Neural progenitor cell (in vitro differentiated cells): ENCODE measurements at regions not wholly inside any gene's neighbourhood (a gene's known extent, or its start where the extent isn't known, plus 50 kb on each side); places are given as distances from the start of the nearest gene placed in this dataset.

ENCODE experiments used
- DNase-seq: peaks from one replicate; pipeline ENCODE4 v3.0.0-alpha.2; 2016; ENCODE audit warnings: low spot score
- H2AFZ ChIP-seq: fragments of 200-600 bp; sonication (generic); replicated peaks from 2 replicates; pipeline ENCODE4 v1.6.1; 2016; ENCODE audit warnings: antibody characterized with exemption
- H3F3A ChIP-seq: fragments of 200-600 bp; sonication (generic); 2 replicates; pipeline ENCODE4 v1.6.1; 2016; ENCODE audit warnings: antibody characterized with exemption, low read depth
- H3K27ac ChIP-seq: fragments of 200-600 bp; sonication (generic); 2 replicates; pipeline ENCODE4 v1.5.1; 2016; ENCODE audit warnings: mild to moderate bottlenecking
- H3K27me3 ChIP-seq: fragments of 200-600 bp; sonication (generic); 2 replicates; pipeline ENCODE4 v1.6.1; 2016; ENCODE audit warnings: mild to moderate bottlenecking, moderate library complexity
- H3K36me3 ChIP-seq: fragments of 200-600 bp; sonication (generic); 2 replicates; pipeline ENCODE4 v1.5.1; 2016
- H3K4me1 ChIP-seq: fragments of 200-600 bp; sonication (generic); 2 replicates; pipeline ENCODE4 v1.6.1; 2016; ENCODE audit warnings: mixed run types
- H3K4me2 ChIP-seq: fragments of 200-600 bp; sonication (generic); 2 replicates; pipeline ENCODE4 v1.6.1; 2016
- H3K4me3 ChIP-seq: fragments of 200-600 bp; sonication (generic); 2 replicates; pipeline ENCODE4 v1.5.1; 2016
- H3K79me2 ChIP-seq: fragments of 200-600 bp; sonication (generic); 2 replicates; pipeline ENCODE4 v1.6.1; 2016; ENCODE audit warnings: low read depth
- H3K9ac ChIP-seq: fragments of 200-600 bp; sonication (generic); 2 replicates; pipeline ENCODE4 v1.6.1; 2016
- H3K9me3 ChIP-seq: fragments of 200-600 bp; sonication (generic); 2 replicates; pipeline ENCODE4 v1.5.1; 2016; ENCODE audit warnings: low read depth
- H4K20me1 ChIP-seq: fragments of 200-600 bp; sonication (generic); 2 replicates; pipeline ENCODE4 v1.6.1; 2016; ENCODE audit warnings: low read depth
- H3K27ac Mint-ChIP-seq: 3 replicates; pipeline ENCODE4 v1.8.0; 2021; ENCODE audit warnings: mixed read lengths
- H3K27me3 Mint-ChIP-seq: 2 replicates; pipeline ENCODE4 v1.8.0; 2022; ENCODE audit warnings: low read depth, mild to moderate bottlenecking, inconsistent platforms, moderate library complexity, mixed read lengths; ENCODE audit not compliant: insufficient read depth
- H3K36me3 Mint-ChIP-seq: 3 replicates; pipeline ENCODE4 v1.8.0; 2021; ENCODE audit warnings: mixed read lengths
- H3K4me1 Mint-ChIP-seq: 3 replicates; pipeline ENCODE4 v1.8.0; 2021; ENCODE audit warnings: mixed read lengths
- H3K4me3 Mint-ChIP-seq: 3 replicates; pipeline ENCODE4 v1.8.0; 2021; ENCODE audit warnings: mild to moderate bottlenecking, moderate library complexity, mixed read lengths
- H3K9me3 Mint-ChIP-seq: 3 replicates; pipeline ENCODE4 v1.8.0; 2020; ENCODE audit warnings: mixed read lengths
- EZH2 ChIP-seq: fragments of 200-600 bp; sonication (generic); IDR thresholded peaks from 2 replicates; pipeline ENCODE4 v1.6.1; 2017; ENCODE audit warnings: antibody characterized with exemption, mild to moderate bottlenecking, moderate library complexity
- EZH2phosphoT487 ChIP-seq: fragments of 200-600 bp; sonication (generic); IDR thresholded peaks from 2 replicates; pipeline ENCODE4 v1.6.1; 2017; ENCODE audit warnings: antibody characterized with exemption
- TF ChIP-seq, protein P1 (sequence below): fragments of 200-600 bp; sonication (generic); IDR thresholded peaks from 2 replicates; pipeline ENCODE4 v1.5.1; 2017; ENCODE audit warnings: antibody characterized with exemption, mild to moderate bottlenecking

DNA sequence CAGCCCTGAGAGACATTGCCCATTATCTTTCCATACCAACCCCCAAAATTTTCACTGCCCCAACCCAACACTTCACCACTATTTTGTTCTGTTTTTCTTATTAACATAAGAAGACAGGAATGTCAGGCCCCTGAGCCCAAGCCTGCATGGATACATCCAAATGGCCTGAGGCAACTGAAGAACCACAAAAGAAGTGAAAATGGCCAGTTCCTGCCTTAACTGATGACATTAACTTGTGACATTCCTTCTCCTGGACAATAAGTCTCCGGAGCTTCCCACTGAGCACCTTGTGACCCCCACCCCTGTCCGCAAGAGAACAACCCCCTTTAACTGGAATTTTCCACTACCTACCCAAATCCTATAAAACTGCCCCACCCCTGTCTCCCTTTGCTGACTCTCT is 1076.4 kb upstream of the GHITM start:
- no peaks in the 10 kb centered on the region for H4K20me1 ChIP-seq
- Mint-ChIP-seq H3K4me3 (no peak overlapping the region), H3K27me3 (peaks cover 2% of the 10 kb centered on the region), H3K27ac (no peak overlapping the region), H3K9me3 (peaks cover 4% of the 10 kb centered on the region), H3K4me1 (no peaks in the 10 kb centered on the region), H3K36me3 (no peaks in the 10 kb centered on the region)
- no peaks in the 10 kb centered on the region for H3K9me3 ChIP-seq
- no peak overlapping the region for H3K9ac ChIP-seq
- no peaks in the 10 kb centered on the region for H3K4me1 ChIP-seq
- no peaks in the 10 kb centered on the region for H3K79me2 ChIP-seq
- TF ChIP-seq EZH2, result no peak
- TF ChIP-seq, protein P1, sequence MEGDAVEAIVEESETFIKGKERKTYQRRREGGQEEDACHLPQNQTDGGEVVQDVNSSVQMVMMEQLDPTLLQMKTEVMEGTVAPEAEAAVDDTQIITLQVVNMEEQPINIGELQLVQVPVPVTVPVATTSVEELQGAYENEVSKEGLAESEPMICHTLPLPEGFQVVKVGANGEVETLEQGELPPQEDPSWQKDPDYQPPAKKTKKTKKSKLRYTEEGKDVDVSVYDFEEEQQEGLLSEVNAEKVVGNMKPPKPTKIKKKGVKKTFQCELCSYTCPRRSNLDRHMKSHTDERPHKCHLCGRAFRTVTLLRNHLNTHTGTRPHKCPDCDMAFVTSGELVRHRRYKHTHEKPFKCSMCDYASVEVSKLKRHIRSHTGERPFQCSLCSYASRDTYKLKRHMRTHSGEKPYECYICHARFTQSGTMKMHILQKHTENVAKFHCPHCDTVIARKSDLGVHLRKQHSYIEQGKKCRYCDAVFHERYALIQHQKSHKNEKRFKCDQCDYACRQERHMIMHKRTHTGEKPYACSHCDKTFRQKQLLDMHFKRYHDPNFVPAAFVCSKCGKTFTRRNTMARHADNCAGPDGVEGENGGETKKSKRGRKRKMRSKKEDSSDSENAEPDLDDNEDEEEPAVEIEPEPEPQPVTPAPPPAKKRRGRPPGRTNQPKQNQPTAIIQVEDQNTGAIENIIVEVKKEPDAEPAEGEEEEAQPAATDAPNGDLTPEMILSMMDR, result no peak
- no peak for TF ChIP-seq EZH2phosphoT487
- H3K36me3 ChIP-seq, result no peaks in the 10 kb centered on the region
- H3K27ac ChIP-seq, result no peak overlapping the region
- H3K4me3 ChIP-seq, result no peak overlapping the region
- H3F3A ChIP-seq, result no peaks in the 10 kb centered on the region
- no peaks in the 10 kb centered on the region for H3K27me3 ChIP-seq
- DNase-seq, result no peak
- no peak overlapping the region for H2AFZ ChIP-seq
- no peak overlapping the region for H3K4me2 ChIP-seq

DNA sequence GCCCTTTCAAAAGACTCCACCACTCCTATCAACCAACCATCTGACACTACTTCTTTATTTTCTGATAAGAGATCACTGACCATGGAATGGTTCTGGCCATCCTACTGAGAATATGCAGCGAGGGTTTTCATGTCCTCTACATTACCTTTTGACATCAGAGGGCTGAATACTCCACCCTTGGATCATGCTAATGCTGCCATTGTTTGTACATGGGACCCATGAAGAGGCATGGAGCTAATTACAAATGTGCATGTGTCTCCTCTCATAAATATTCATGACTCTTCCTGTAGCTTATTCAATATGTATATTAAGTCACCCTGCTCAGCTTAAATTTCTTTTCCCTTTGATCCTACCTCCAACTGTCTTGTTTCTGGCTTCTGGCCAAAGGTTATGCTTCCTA is 1065.8 kb upstream of the GHITM start:
- Mint-ChIP-seq H3K4me1 (peaks cover 18% of the 10 kb centered on the region), H3K4me3 (no peak overlapping the region)

DNA sequence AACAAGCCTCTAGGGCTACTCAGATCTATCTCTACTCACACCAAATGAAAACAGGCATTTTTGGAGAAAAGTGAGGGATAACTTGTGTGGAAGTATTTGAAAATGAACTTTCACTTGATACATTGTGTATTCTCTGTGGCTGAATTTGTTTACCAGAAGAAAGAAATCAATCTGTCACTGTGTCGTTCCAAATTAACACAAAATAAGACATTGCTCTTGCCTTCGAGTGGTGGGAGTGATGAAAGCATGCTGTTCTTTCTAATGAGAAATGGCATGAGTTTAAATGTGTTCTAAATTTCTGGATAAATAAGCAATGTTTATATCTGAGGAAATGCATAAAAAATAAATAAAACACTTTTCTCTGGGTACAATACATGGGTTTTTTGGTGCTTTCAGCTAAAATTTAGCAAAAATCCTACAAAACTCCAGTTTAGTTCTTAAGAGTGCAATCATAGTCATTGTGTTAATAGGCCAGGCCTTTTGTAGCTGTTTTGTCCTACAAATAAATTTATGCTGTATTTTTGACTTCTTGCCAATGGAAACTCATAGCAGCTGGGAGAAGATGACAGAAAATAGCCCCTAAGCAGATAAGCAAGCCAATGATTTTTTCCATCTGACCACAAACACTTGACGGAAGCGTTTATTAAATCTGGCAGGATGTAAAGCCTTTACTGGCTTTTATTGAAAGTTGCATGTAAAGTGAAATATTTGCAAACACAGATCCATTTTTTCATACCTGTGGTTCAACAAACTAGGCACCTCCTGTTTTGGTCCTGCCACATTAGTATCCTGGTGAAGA is 1064.1 kb upstream of the GHITM start:
- Histone ChIP-seq H3K4me3 (no peak overlapping the region), H4K20me1 (no peaks in the 10 kb centered on the region), H3K4me2 (no peak overlapping the region), H2AFZ (no peak overlapping the region), H3K4me1 (peaks cover 10% of the 10 kb centered on the region), H3K27me3 (no peaks in the 10 kb centered on the region), H3F3A (peaks cover 5% of the 10 kb centered on the region), H3K9me3 (no peaks in the 10 kb centered on the region), H3K36me3 (no peaks in the 10 kb centered on the region), H3K27ac (no peak overlapping the region), H3K9ac (no peak overlapping the region), H3K79me2 (no peaks in the 10 kb centered on the region)
- peaks cover 20% of the 10 kb centered on the region for H3K4me1 Mint-ChIP-seq
- no peak overlapping the region for H3K4me3 Mint-ChIP-seq
- peaks cover 9% of the 10 kb centered on the region for H3K9me3 Mint-ChIP-seq
- H3K27me3 Mint-ChIP-seq, result no peaks in the 10 kb centered on the region
- DNase-seq, result no peak
- TF ChIP-seq EZH2 (no peak), EZH2phosphoT487 (no peak)
- TF ChIP-seq, protein P1, result no peak
- no peaks in the 10 kb centered on the region for H3K36me3 Mint-ChIP-seq
- no peak overlapping the region for H3K27ac Mint-ChIP-seq

More for the DNA sequence above, 1065.8 kb upstream of the GHITM start:
- Mint-ChIP-seq H3K27me3 (no peaks in the 10 kb centered on the region), H3K9me3 (peaks cover 2% of the 10 kb centered on the region), H3K36me3 (no peaks in the 10 kb centered on the region), H3K27ac (no peak overlapping the region)
- Histone ChIP-seq H3K27ac (no peak overlapping the region), H3K27me3 (no peaks in the 10 kb centered on the region), H3K4me1 (peaks cover 8% of the 10 kb centered on the region), H3K9me3 (no peaks in the 10 kb centered on the region), H3K4me2 (no peak overlapping the region), H3K36me3 (no peaks in the 10 kb centered on the region), H3K79me2 (no peaks in the 10 kb centered on the region), H3K4me3 (no peak overlapping the region), H3F3A (peaks cover under 1% of the 10 kb centered on the region), H2AFZ (no peak overlapping the region), H3K9ac (no peak overlapping the region), H4K20me1 (no peaks in the 10 kb centered on the region)
- no peak for DNase-seq
- no peak for TF ChIP-seq EZH2
- TF ChIP-seq EZH2phosphoT487, result no peak
- TF ChIP-seq, protein P1, result no peak
